NCI-H524 (cell line): ENCODE measurements at regions not wholly inside any gene's neighbourhood (a gene's known extent, or its start where the extent isn't known, plus 50 kb on each side); places are given as distances from the start of the nearest gene placed in this dataset.
"Not testable (repeated sequence)": the region's sequence is repeated elsewhere in the genome, so short reads cannot be mapped to it uniquely, and the experiment has no call there.

Experiments
- DNase-seq, 2 experiments: peaks; one replicate each; lab custom pipeline; 2025; lab: John Stamatoyannopoulos, UW

- no peak for DNase-seq
These were observed 107.2 kb upstream of the CDH2 start for GRCh38 chr18:28284132-28284531.

GRCh38 chr18:28281400-28281799 is 104.5 kb upstream of the CDH2 start:
- DNase-seq: no peak

GRCh38 chr18:28269750-28270149 is 92.8 kb upstream of the CDH2 start:
- DNase-seq: no peak

GRCh38 chr18:28267878-28268625 is 91.1 kb upstream of the CDH2 start:
- no peak for DNase-seq

- DNase-seq: no peak
These were observed 90.3 kb upstream of the CDH2 start for GRCh38 chr18:28267276-28267675.

GRCh38 chr18:28256166-28256565 is 79.2 kb upstream of the CDH2 start:
- DNase-seq: no peak

- no peak for DNase-seq
These were observed 71.7 kb upstream of the CDH2 start for GRCh38 chr18:28248653-28249052.

GRCh38 chr18:28240626-28241025 is 63.7 kb upstream of the CDH2 start:
- not testable (repeated sequence) for DNase-seq

GRCh38 chr18:28236487-28236886 is 59.6 kb upstream of the CDH2 start:
- no peak for DNase-seq
